CD8-positive, alpha-beta memory T cell (primary cell): ENCODE measurements at regions not wholly inside any gene's neighbourhood (a gene's known extent, or its start where the extent isn't known, plus 50 kb on each side); places are given as distances from the start of the nearest gene placed in this dataset.

ENCODE experiments used
- CTCF ChIA-PET: fragments of 350-600 bp; sonication (Branson Sonifier 250); formaldehyde crosslinking; loops from one replicate; lab custom pipeline; 2021; ENCODE audit warnings: antibody characterized with exemption; lab: Charles Lee
- POLR2A ChIA-PET: fragments of 350-600 bp; sonication (Branson Sonifier 250); formaldehyde crosslinking; loops from one replicate; lab custom pipeline; 2021; ENCODE audit warnings: antibody characterized with exemption; lab: Charles Lee
- DNase-seq, 5 donors: peaks; one replicate each; pipeline versions ENCODE4 v3.0.0 to v3.0.0-alpha.2; 2020 to 2022; ENCODE audit warnings: mixed read lengths in 1 of 5
- H3K27ac ChIP-seq: one replicate; pipeline ENCODE4 v1.7.0; 2013; ENCODE audit warnings: low read depth, mild to moderate bottlenecking, low read length, moderate library complexity
- H3K27me3 ChIP-seq: 2 replicates; pipeline ENCODE4 v1.7.0; 2013; ENCODE audit warnings: low read length, mild to moderate bottlenecking; ENCODE audit not compliant: insufficient read depth, poor library complexity, severe bottlenecking
- H3K36me3 ChIP-seq: 2 replicates; pipeline ENCODE4 v1.7.0; 2013; ENCODE audit warnings: mild to moderate bottlenecking, low read length, moderate library complexity; ENCODE audit not compliant: insufficient read depth
- H3K4me1 ChIP-seq: 2 replicates; pipeline ENCODE4 v1.7.0; 2013; ENCODE audit warnings: mild to moderate bottlenecking, low read length, moderate library complexity; ENCODE audit not compliant: insufficient read depth
- H3K4me3 ChIP-seq: 2 replicates; pipeline ENCODE4 v1.7.0; 2013; ENCODE audit warnings: mild to moderate bottlenecking, low read length
- H3K9me3 ChIP-seq: 2 replicates; pipeline ENCODE4 v1.7.0; 2013; ENCODE audit warnings: mild to moderate bottlenecking, low read length
- H3K27ac Mint-ChIP-seq, 8 donors: one replicate each; pipeline ENCODE4 v1.8.0; 2020 to 2021; ENCODE audit warnings: mixed read lengths in 8 of 8, mild to moderate bottlenecking in 6 of 8, inconsistent platforms in 3 of 8, moderate library complexity in 3 of 8
- H3K27me3 Mint-ChIP-seq, 2 donors: one replicate each; pipeline ENCODE4 v1.8.0; 2020 to 2021; ENCODE audit warnings: mixed read lengths in 2 of 2, mild to moderate bottlenecking in 1 of 2, moderate library complexity in 1 of 2
- H3K36me3 Mint-ChIP-seq, 3 donors: one replicate each; pipeline ENCODE4 v1.8.0; 2020 to 2021; ENCODE audit warnings: mixed read lengths in 3 of 3, inconsistent platforms in 1 of 3, mild to moderate bottlenecking in 1 of 3
- H3K4me1 Mint-ChIP-seq, 3 donors: one replicate each; pipeline ENCODE4 v1.8.0; 2020 to 2021; ENCODE audit warnings: mixed read lengths in 3 of 3, inconsistent platforms in 1 of 3, mild to moderate bottlenecking in 1 of 3
- H3K4me3 Mint-ChIP-seq, 7 donors: one replicate each; pipeline ENCODE4 v1.8.0; 2020 to 2021; ENCODE audit warnings: mixed read lengths in 7 of 7, mild to moderate bottlenecking in 6 of 7, moderate library complexity in 4 of 7, inconsistent platforms in 2 of 7
- H3K9me3 Mint-ChIP-seq, 5 donors: one replicate each; pipeline ENCODE4 v1.8.0; 2020 to 2022; ENCODE audit warnings: mixed read lengths in 5 of 5, mild to moderate bottlenecking in 3 of 5, moderate library complexity in 2 of 5, inconsistent platforms in 1 of 5

GRCh38 chr3:154549391-154549790, 119.4 kb upstream of the GPR149 start:
- Mint-ChIP-seq H3K27ac (no peak overlapping the region), H3K27me3 (no peaks in the 10 kb centered on the region), H3K9me3 (peaks cover 0 to 2% (median 0%) of the 10 kb centered on the region in 5 donors), H3K4me3 (no peak overlapping the region), H3K4me1 (no peaks in the 10 kb centered on the region), H3K36me3 (no peaks in the 10 kb centered on the region)
- no peaks in the 10 kb centered on the region for H3K27me3 ChIP-seq
- H3K9me3 ChIP-seq: no peaks in the 10 kb centered on the region
- DNase-seq: no peak
- H3K4me1 ChIP-seq: no peaks in the 10 kb centered on the region
- CTCF ChIA-PET: no interaction called here
- no peak overlapping the region for H3K27ac ChIP-seq
- no peaks in the 10 kb centered on the region for H3K36me3 ChIP-seq
- POLR2A ChIA-PET: no interaction called here
- no peak overlapping the region for H3K4me3 ChIP-seq

- Mint-ChIP-seq H3K36me3 (no peaks in the 10 kb centered on the region), H3K4me3 (no peak overlapping the region), H3K4me1 (no peaks in the 10 kb centered on the region), H3K27ac (no peak overlapping the region), H3K27me3 (no peaks in the 10 kb centered on the region), H3K9me3 (peaks cover 0 to 2% (median 0%) of the 10 kb centered on the region in 5 donors)
- CTCF ChIA-PET: no interaction called here
- POLR2A ChIA-PET: no interaction called here
- Histone ChIP-seq H3K9me3 (no peaks in the 10 kb centered on the region), H3K27ac (no peak overlapping the region), H3K4me3 (no peak overlapping the region), H3K4me1 (no peaks in the 10 kb centered on the region), H3K36me3 (no peaks in the 10 kb centered on the region), H3K27me3 (no peaks in the 10 kb centered on the region)
- DNase-seq: no peak
These were observed 118.4 kb upstream of the GPR149 start for GRCh38 chr3:154548341-154548740.

GRCh38 chr3:154542837-154543236, 112.8 kb upstream of the GPR149 start:
- H3K4me1 Mint-ChIP-seq: no peaks in the 10 kb centered on the region
- H3K4me1 ChIP-seq: no peaks in the 10 kb centered on the region
- H3K27ac Mint-ChIP-seq: no peak overlapping the region
- peaks cover 0 to 1% of the 10 kb centered on the region in 2 donors for H3K27me3 Mint-ChIP-seq
- H3K27me3 ChIP-seq: no peaks in the 10 kb centered on the region
- H3K36me3 Mint-ChIP-seq: no peaks in the 10 kb centered on the region
- no peak overlapping the region for H3K27ac ChIP-seq
- CTCF ChIA-PET: no interaction called here
- POLR2A ChIA-PET: no interaction called here
- H3K9me3 ChIP-seq: no peaks in the 10 kb centered on the region
- no peaks in the 10 kb centered on the region for H3K36me3 ChIP-seq
- peaks cover 0 to 1% (median 0%) of the 10 kb centered on the region in 5 donors for H3K9me3 Mint-ChIP-seq
- no peak overlapping the region for H3K4me3 Mint-ChIP-seq
- DNase-seq: no peak
- H3K4me3 ChIP-seq: no peak overlapping the region

- no peaks in the 10 kb centered on the region for H3K27me3 ChIP-seq
- Mint-ChIP-seq H3K9me3 (peaks cover 2 to 11% (median 3%) of the 10 kb centered on the region in 5 donors), H3K27me3 (peaks cover 0 to 3% of the 10 kb centered on the region in 2 donors), H3K4me3 (no peak overlapping the region), H3K36me3 (no peaks in the 10 kb centered on the region), H3K4me1 (no peaks in the 10 kb centered on the region), H3K27ac (peak overlapping the region in 1 of 8 donors; percentile 46)
- H3K27ac ChIP-seq: no peak overlapping the region
- POLR2A ChIA-PET: no interaction called here
- H3K9me3 ChIP-seq: no peaks in the 10 kb centered on the region
- CTCF ChIA-PET: no interaction called here
- H3K36me3 ChIP-seq: no peaks in the 10 kb centered on the region
- H3K4me3 ChIP-seq: no peak overlapping the region
- no peak for DNase-seq
- no peaks in the 10 kb centered on the region for H3K4me1 ChIP-seq
These were observed 111.1 kb upstream of the GPR149 start for GRCh38 chr3:154540950-154541604.

GRCh38 chr3:154538566-154539360, 108.8 kb upstream of the GPR149 start:
- no peak overlapping the region for H3K4me3 ChIP-seq
- H3K27ac Mint-ChIP-seq: no peak overlapping the region
- H3K36me3 Mint-ChIP-seq: no peaks in the 10 kb centered on the region
- H3K27me3 Mint-ChIP-seq: peaks cover 0 to 3% of the 10 kb centered on the region in 2 donors
- H3K36me3 ChIP-seq: no peaks in the 10 kb centered on the region
- H3K9me3 ChIP-seq: no peaks in the 10 kb centered on the region
- no peak overlapping the region for H3K27ac ChIP-seq
- H3K27me3 ChIP-seq: no peaks in the 10 kb centered on the region
- peaks cover 2 to 11% (median 9%) of the 10 kb centered on the region in 5 donors for H3K9me3 Mint-ChIP-seq
- no peak for DNase-seq
- no peaks in the 10 kb centered on the region for H3K4me1 Mint-ChIP-seq
- ChIA-PET CTCF (no interaction called here), POLR2A (no interaction called here)
- H3K4me1 ChIP-seq: no peaks in the 10 kb centered on the region
- H3K4me3 Mint-ChIP-seq: no peak overlapping the region

- DNase-seq: no peak
- POLR2A ChIA-PET: no interaction called here
- CTCF ChIA-PET: no interaction called here
- Mint-ChIP-seq H3K36me3 (no peaks in the 10 kb centered on the region), H3K4me1 (no peaks in the 10 kb centered on the region), H3K27me3 (peaks cover 0 to 3% of the 10 kb centered on the region in 2 donors), H3K9me3 (peaks cover 2 to 11% (median 9%) of the 10 kb centered on the region in 5 donors), H3K27ac (no peak overlapping the region), H3K4me3 (no peak overlapping the region)
- H3K27me3 ChIP-seq: no peaks in the 10 kb centered on the region
- H3K9me3 ChIP-seq: no peaks in the 10 kb centered on the region
- H3K4me1 ChIP-seq: no peaks in the 10 kb centered on the region
- no peaks in the 10 kb centered on the region for H3K36me3 ChIP-seq
- no peak overlapping the region for H3K4me3 ChIP-seq
- no peak overlapping the region for H3K27ac ChIP-seq
These were observed 106.8 kb upstream of the GPR149 start for GRCh38 chr3:154536751-154537150.

- CTCF ChIA-PET: no interaction called here
These were observed 92.1 kb upstream of the GPR149 start for GRCh38 chr3:154522036-154522602.

GRCh38 chr3:154517404-154517803, 87.4 kb upstream of the GPR149 start:
- no peak for DNase-seq
- Histone ChIP-seq H3K36me3 (no peaks in the 10 kb centered on the region), H3K27ac (no peak overlapping the region), H3K4me3 (no peak overlapping the region), H3K27me3 (no peaks in the 10 kb centered on the region), H3K4me1 (no peaks in the 10 kb centered on the region), H3K9me3 (no peaks in the 10 kb centered on the region)
- POLR2A ChIA-PET: no interaction called here
- H3K27ac Mint-ChIP-seq: no peak overlapping the region
- no peak overlapping the region for H3K4me3 Mint-ChIP-seq
- no peaks in the 10 kb centered on the region for H3K4me1 Mint-ChIP-seq
- H3K36me3 Mint-ChIP-seq: no peaks in the 10 kb centered on the region
- H3K27me3 Mint-ChIP-seq: no peaks in the 10 kb centered on the region
- CTCF ChIA-PET: no interaction called here
- H3K9me3 Mint-ChIP-seq: peaks cover 3 to 13% (median 7%) of the 10 kb centered on the region in 5 donors

More at GRCh38 chr3:154522036-154522602, 92.1 kb upstream of the GPR149 start:
- no peaks in the 10 kb centered on the region for H3K27me3 ChIP-seq
- Mint-ChIP-seq H3K9me3 (peaks cover 0 to 7% (median 5%) of the 10 kb centered on the region in 5 donors), H3K27ac (no peak overlapping the region), H3K4me1 (no peaks in the 10 kb centered on the region), H3K4me3 (no peak overlapping the region), H3K27me3 (no peaks in the 10 kb centered on the region), H3K36me3 (no peaks in the 10 kb centered on the region)
- POLR2A ChIA-PET: no interaction called here
- H3K27ac ChIP-seq: no peak overlapping the region
- no peaks in the 10 kb centered on the region for H3K9me3 ChIP-seq
- no peak overlapping the region for H3K4me3 ChIP-seq
- H3K4me1 ChIP-seq: no peaks in the 10 kb centered on the region
- DNase-seq: no peak
- no peaks in the 10 kb centered on the region for H3K36me3 ChIP-seq
